Adipocyte (in vitro differentiated cells): ENCODE measurements at regions not wholly inside any gene's neighbourhood (a gene's known extent, or its start where the extent isn't known, plus 50 kb on each side); places are given as distances from the start of the nearest gene placed in this dataset.
"Not testable (repeated sequence)": the region's sequence is repeated elsewhere in the genome, so short reads cannot be mapped to it uniquely, and the experiment has no call there.

Experiments used
- DNase-seq: peaks from one replicate; pipeline ENCODE4 v3.0.0-alpha.2; 2015; ENCODE audit warnings: low read depth
- H3K27me3 ChIP-seq: replicated peaks from 2 replicates; pipeline ENCODE4 v1.7.0; 2013; ENCODE audit warnings: mild to moderate bottlenecking, low read length, moderate library complexity; ENCODE audit not compliant: control insufficient read depth, insufficient read depth
- H3K36me3 ChIP-seq: 2 replicates; pipeline ENCODE4 v1.7.0; 2013; ENCODE audit warnings: low read length, mild to moderate bottlenecking, moderate library complexity; ENCODE audit not compliant: control insufficient read depth, insufficient read depth, severe bottlenecking
- H3K4me1 ChIP-seq: 2 replicates; pipeline ENCODE4 v1.7.0; 2013; ENCODE audit warnings: mild to moderate bottlenecking, low read length, moderate library complexity; ENCODE audit not compliant: control insufficient read depth, insufficient read depth
- H3K4me3 ChIP-seq: 2 replicates; pipeline ENCODE4 v1.7.0; 2013; ENCODE audit warnings: mild to moderate bottlenecking, low read length, moderate library complexity
- H3K9ac ChIP-seq: 2 replicates; pipeline ENCODE4 v1.7.0; 2013; ENCODE audit warnings: mild to moderate bottlenecking, low read length, moderate library complexity
- H3K9me3 ChIP-seq: 2 replicates; pipeline ENCODE4 v1.7.0; 2013; ENCODE audit warnings: mild to moderate bottlenecking, low read length, moderate library complexity; ENCODE audit not compliant: control insufficient read depth

DNA sequence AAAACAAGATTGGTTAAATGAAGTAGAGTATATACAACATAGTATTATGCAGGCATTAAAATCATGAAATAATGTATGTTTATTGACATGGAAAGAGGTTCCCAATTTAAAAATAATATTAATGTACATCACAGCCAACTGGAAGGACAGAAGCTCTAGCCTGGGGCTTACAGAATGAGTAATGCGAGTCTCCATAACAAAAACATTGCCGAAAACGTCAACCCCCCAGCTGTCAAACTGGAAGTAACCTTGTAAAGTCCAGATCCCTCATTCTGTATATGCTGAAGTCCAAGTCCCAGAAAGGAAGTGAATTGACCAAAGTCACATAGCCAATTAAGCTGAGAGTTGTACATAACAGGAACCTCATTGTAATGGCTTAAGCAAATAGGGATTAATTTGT is 128.7 kb upstream of the ECI2 start:
- no peak for DNase-seq
- Histone ChIP-seq H3K4me1 (no peaks in the 10 kb centered on the region), H3K36me3 (no peaks in the 10 kb centered on the region), H3K9me3 (no peaks in the 10 kb centered on the region), H3K9ac (no peak overlapping the region), H3K4me3 (no peak overlapping the region), H3K27me3 (no peaks in the 10 kb centered on the region)

DNA sequence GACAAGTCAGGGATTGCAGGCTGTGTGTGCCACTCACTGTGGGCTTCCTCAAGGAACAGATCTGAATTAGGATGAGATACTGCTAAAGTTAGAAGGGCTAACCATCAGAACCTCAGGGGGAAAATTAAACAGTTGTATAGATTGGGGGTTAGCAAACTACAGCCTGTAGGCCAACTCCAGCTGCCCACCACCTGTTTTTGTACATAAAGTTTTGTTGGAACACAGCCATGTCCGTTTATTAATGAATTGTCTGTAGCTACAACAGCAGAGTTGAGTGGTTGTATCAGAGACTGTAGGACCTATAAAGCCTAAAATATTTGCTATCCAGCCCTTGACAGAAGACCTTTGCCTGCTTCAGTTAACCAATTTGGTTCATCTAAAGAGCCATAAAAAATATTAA is 127.2 kb upstream of the ECI2 start:
- no peak for DNase-seq
- Histone ChIP-seq H3K27me3 (no peaks in the 10 kb centered on the region), H3K36me3 (no peaks in the 10 kb centered on the region), H3K4me3 (no peak overlapping the region), H3K4me1 (no peaks in the 10 kb centered on the region), H3K9me3 (no peaks in the 10 kb centered on the region), H3K9ac (no peak overlapping the region)

DNA sequence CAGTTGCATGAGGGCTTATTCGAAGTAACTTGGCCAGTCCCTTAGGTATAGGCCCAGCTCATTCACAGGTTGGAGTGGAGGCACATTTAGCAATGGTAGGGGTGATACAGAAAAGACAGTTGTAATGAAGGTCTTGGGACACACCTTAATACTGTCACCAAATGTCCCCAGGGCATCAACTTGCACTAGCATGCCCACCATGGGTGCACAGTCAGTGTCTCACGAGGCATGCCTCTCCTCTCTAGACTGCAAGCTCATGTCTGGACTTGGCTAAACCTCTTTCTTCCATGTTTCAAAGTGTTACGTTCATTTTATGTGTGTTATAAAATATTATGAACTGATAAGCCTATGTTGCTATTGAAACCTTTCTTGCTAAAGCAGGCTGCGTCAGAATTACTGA is 124.0 kb upstream of the ECI2 start:
- no peaks in the 10 kb centered on the region for H3K27me3 ChIP-seq
- H3K9ac ChIP-seq, result no peak overlapping the region
- no peaks in the 10 kb centered on the region for H3K36me3 ChIP-seq
- no peaks in the 10 kb centered on the region for H3K9me3 ChIP-seq
- no peak overlapping the region for H3K4me3 ChIP-seq
- DNase-seq, result no peak
- H3K4me1 ChIP-seq, result peaks cover under 1% of the 10 kb centered on the region

DNA sequence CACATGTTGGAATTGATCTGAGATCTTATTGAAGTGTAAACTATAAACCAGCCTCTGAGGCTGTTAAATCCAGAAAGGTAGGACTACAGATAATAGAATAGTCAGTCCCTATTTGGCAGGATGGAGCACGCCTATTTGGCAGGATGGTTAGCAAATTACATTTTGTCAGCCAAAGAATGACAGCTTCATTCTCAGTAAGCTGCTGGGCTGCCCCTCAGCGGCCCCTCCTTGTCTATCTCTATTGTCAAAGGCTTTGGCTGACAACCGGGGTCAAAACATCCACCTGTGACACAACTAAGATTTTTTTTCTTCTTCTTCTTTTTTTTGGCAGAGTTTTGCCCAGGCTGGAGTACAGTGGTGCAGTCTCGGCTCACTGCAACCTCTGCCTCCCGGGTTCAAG is 123.4 kb upstream of the ECI2 start:
- DNase-seq, result no peak

DNA sequence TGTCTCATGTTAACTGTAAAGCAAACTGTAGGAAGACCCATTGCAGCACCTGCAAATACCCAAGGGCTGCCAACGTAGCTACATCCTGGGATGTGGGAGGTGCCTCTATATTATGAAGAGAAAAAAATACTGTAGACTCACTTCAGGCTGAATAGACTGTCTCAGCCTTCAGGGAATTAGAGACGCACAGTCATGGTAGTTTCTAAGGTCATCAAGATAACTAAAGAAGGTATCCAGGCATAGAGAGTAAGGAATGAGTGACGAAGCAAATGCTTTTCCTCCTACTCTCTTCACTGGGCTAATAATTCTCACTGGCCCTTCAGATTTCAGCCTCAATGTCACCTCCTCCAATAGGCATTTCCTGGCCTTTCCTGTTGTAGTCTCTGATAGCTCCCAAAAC is 121.6 kb upstream of the ECI2 start:
- H3K27me3 ChIP-seq, result no peaks in the 10 kb centered on the region
- H3K9ac ChIP-seq, result no peak overlapping the region
- H3K9me3 ChIP-seq, result no peaks in the 10 kb centered on the region
- no peak for DNase-seq
- H3K4me3 ChIP-seq, result no peak overlapping the region
- H3K4me1 ChIP-seq, result peaks cover 12% of the 10 kb centered on the region
- H3K36me3 ChIP-seq, result no peaks in the 10 kb centered on the region

More for the DNA sequence above, 123.4 kb upstream of the ECI2 start:
- peaks cover 7% of the 10 kb centered on the region for H3K4me1 ChIP-seq
- no peaks in the 10 kb centered on the region for H3K36me3 ChIP-seq
- H3K27me3 ChIP-seq, result no peaks in the 10 kb centered on the region
- H3K9me3 ChIP-seq, result no peaks in the 10 kb centered on the region
- no peak overlapping the region for H3K4me3 ChIP-seq
- no peak overlapping the region for H3K9ac ChIP-seq

DNA sequence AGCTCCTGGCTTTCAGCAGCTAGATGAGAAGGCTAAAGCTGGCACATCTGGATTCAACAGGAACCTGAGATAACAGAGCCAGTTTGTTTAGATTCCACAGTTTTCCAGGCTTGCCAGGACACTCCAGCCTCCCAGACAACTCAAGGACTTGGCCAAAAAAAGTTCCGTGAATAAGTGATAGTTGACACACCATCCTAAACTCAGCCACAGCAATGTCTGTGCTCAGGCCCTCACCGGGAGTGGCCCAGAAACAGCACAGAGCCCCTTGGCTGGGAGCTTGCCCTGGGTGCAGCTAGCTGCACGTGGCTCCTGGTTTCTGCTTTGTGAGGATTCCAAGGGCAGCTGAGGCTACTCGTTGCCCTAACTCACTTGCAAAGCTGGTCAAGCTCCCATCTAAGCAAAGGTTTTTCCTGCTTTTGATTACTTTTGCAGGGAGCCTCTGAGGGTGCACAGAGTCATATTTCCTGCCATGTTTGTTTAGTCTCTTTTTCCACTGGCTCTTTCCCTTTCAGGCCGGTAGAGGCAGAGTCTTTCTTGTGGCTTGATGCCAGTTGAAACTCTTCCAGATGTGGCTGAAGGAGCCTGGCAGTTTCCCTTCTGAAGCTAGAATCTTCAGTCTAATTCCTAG is 118.3 kb upstream of the ECI2 start:
- peaks cover 12% of the 10 kb centered on the region for H3K4me1 ChIP-seq
- H3K27me3 ChIP-seq, result no peaks in the 10 kb centered on the region
- H3K9me3 ChIP-seq, result no peaks in the 10 kb centered on the region
- peak overlapping the region; percentile 9 for H3K9ac ChIP-seq
- peak overlapping the region; percentile 39 for H3K4me3 ChIP-seq
- H3K36me3 ChIP-seq, result no peaks in the 10 kb centered on the region
- DNase-seq, result peak; percentile 83

DNA sequence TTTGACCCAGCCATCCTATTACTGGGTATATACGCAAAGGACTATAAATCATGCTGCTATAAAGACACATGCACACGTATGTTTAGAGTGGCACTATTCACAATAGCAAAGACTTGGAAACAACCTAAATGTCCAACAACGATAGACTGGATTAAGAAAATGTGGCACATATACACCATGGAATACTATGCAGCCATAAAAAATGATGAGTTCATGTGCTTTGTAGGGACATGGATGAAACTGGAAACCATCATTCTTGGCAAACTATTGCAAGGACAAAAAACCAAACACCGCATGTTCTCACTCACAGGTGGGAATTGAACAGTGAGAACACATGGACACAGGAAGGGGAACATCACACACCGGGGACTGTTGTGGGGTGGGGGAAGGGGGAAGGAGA is 117.1 kb upstream of the ECI2 start:
- not testable (repeated sequence) for H3K9me3 ChIP-seq, H3K4me3 ChIP-seq, H3K36me3 ChIP-seq, DNase-seq, H3K27me3 ChIP-seq, H3K9ac ChIP-seq
- H3K4me1 ChIP-seq, result peaks cover 12% of the 10 kb centered on the region

DNA sequence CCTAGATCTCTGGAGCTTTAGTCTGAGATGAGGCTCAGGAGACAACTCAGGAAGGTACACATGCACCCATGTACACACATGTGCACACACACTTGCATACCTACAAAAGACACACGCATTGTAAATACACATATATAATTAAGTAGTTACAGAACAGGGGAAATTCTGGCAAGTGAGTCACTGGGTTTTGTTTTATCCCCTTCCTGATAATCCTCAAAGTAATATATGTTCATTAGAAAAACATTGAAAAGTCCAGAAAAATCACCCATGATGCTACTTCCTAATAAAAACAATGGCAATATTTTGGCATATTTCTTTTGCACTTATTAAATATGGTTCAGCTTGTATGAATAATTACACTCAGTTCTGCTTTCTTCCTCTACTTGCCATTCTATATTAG is 115.3 kb upstream of the ECI2 start:
- Histone ChIP-seq H3K9me3 (peaks cover 3% of the 10 kb centered on the region), H3K27me3 (no peaks in the 10 kb centered on the region), H3K36me3 (no peaks in the 10 kb centered on the region), H3K4me1 (peaks cover 12% of the 10 kb centered on the region), H3K4me3 (no peak overlapping the region), H3K9ac (no peak overlapping the region)
- DNase-seq, result no peak

DNA sequence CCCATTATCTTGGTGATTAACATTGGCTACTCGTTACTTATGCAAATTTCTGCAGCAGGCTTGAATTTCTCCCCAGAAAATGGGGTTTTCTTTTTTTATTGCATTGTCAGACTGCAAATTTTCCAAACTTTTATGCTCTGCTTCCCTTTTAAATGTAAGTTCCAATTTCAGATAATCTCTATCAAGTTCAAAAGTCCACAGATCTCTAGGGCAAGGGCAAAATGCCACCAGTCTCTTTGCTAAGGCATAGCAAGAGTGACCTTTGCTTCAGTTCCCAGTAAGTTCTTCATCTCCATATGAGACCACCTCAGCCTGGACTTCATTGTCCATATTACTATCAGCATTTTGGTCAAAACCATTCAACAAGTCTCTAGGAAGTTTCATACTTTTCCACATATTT is 108.5 kb upstream of the ECI2 start:
- H3K36me3 ChIP-seq, DNase-seq, H3K27me3 ChIP-seq, H3K4me3 ChIP-seq, H3K9ac ChIP-seq, H3K4me1 ChIP-seq: not testable (repeated sequence)
- peaks cover 11% of the 10 kb centered on the region for H3K9me3 ChIP-seq

DNA sequence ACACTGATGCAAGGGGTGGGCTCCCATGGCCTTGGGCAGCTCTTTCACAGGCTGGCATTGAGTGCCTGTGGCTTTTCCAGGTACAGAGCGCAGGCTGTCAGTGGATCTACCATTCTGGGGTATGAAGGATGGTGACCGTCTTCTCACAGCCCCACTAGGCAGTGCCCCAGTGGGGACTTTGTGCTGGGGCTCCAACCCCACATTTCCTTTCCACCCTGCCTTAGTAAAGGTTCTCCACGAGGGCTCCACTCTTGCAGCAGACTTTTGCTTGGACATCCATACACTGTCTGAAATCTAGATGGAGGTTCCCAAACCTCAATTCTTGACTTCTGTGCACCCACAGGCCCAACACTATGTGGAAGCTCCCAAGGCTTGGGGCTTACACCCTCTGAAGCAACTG is 107.9 kb upstream of the ECI2 start:
- H3K4me1 ChIP-seq, result no peaks in the 10 kb centered on the region
- H3K9ac ChIP-seq, result no peak overlapping the region
- no peak overlapping the region for H3K4me3 ChIP-seq
- no peaks in the 10 kb centered on the region for H3K27me3 ChIP-seq
- no peak for DNase-seq
- H3K9me3 ChIP-seq, result peaks cover 11% of the 10 kb centered on the region
- H3K36me3 ChIP-seq, result no peaks in the 10 kb centered on the region

DNA sequence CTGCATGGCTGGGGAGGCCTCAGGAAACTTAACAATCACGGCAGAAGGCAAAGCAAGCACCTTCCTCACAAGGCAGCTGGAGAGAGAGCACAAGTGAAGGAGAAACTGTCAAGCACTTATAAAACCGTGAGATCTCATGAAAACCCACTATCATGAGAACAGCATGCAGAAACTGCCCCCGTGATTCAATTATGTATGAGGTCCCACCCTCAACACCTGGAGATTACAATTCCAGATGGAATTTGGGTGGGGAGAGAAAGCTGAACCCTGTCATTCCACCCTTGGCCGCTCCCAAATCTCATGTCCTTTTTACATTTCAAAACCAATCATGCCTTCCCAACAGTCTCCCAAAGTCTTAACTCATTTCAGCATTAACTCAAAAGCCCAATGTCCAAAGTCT is 107.2 kb upstream of the ECI2 start:
- Histone ChIP-seq H3K4me1 (no peaks in the 10 kb centered on the region), H3K9ac (no peak overlapping the region), H3K36me3 (no peaks in the 10 kb centered on the region), H3K9me3 (peaks cover 11% of the 10 kb centered on the region), H3K27me3 (no peaks in the 10 kb centered on the region), H3K4me3 (no peak overlapping the region)
- no peak for DNase-seq

DNA sequence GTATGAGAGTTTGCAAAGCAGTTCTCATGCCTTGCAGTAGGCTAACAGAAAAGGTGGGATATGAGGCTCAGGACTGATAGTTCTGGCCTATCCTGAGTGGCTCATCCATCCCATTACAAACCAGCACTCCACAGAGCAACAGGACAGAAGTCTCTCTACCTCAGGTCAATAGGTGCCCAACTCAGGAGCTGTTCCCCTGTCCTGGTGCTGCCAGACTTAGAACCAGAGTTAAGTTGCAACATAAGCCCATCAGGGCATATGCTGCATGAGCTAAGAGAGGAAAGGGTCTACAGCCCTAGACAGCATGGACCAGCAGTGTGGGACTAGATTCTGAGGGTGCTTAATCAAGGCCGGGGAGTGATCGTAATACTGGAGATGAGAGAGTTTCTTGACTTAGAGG is 104.8 kb upstream of the ECI2 start:
- no peak overlapping the region for H3K4me3 ChIP-seq
- H3K27me3 ChIP-seq, result no peaks in the 10 kb centered on the region
- no peak overlapping the region for H3K9ac ChIP-seq
- H3K4me1 ChIP-seq, result peaks cover 12% of the 10 kb centered on the region
- DNase-seq, result no peak
- no peaks in the 10 kb centered on the region for H3K36me3 ChIP-seq
- peaks cover 8% of the 10 kb centered on the region for H3K9me3 ChIP-seq
